HEK293 (cell line): ENCODE measurements at regions not wholly inside any gene's neighbourhood (a gene's known extent, or its start where the extent isn't known, plus 50 kb on each side); places are given as distances from the start of the nearest gene placed in this dataset.

Source experiments
- CTCF ChIA-PET: fragments of 350-600 bp; formaldehyde crosslinking; extraction: SDS; loops from one replicate; lab custom pipeline; 2021; ENCODE audit warnings: antibody characterized with exemption; lab: Yijun Ruan, JAX
- POLR2A ChIA-PET: fragments of 300-600 bp; formaldehyde crosslinking; extraction: SDS; loops from one replicate; lab custom pipeline; 2020; ENCODE audit warnings: antibody characterized with exemption, inconsistent platforms; lab: Yijun Ruan, JAX
- H3K27ac ChIP-seq: fragments of 200-500 bp; sonication (Bioruptor generic); 2 replicates; pipeline ENCODE4 v1.5.1; 2014; ENCODE audit warnings: low read depth, low read length, control low read depth, inconsistent platforms; ENCODE audit errors: extremely low read depth
- H3K36me3 ChIP-seq, 2 experiments: fragments of 200-500 bp in 1 of 2; sonication (Bioruptor generic) in 1 of 2; 1 replicate in 1 of 2; 2 replicates in 1 of 2; pipeline ENCODE4 v1.5.1; 2014 to 2017; ENCODE audit warnings: inconsistent platforms in 2 of 2, low read length in 2 of 2; ENCODE audit not compliant: control insufficient read depth in 2 of 2, insufficient read depth in 1 of 2
- H3K4me1 ChIP-seq: fragments of 200-500 bp; sonication (Bioruptor generic); 2 replicates; pipeline ENCODE4 v1.5.1; 2014; ENCODE audit warnings: mild to moderate bottlenecking, low read length, inconsistent platforms; ENCODE audit not compliant: control insufficient read depth, insufficient read depth
- H3K4me3 ChIP-seq: 2 replicates; pipeline ENCODE4 v1.5.1; 2011; ENCODE audit warnings: low read depth, mild to moderate bottlenecking, control low read depth, low read length, moderate library complexity
- H3K9me3 ChIP-seq: fragments of 200-500 bp; sonication (Bioruptor generic); 2 replicates; pipeline ENCODE4 v1.5.1; 2014; ENCODE audit warnings: low read depth, low read length, inconsistent platforms; ENCODE audit not compliant: control insufficient read depth, insufficient read depth
- KLF1 ChIP-seq: fragments of 450-650 bp; formaldehyde crosslinking; IDR thresholded peaks from 2 replicates; pipeline ENCODE4 v1.5.1; 2016; ENCODE audit warnings: missing biosample characterization, missing genetic modification characterization
- OVOL3 ChIP-seq: fragments of 450-650 bp; formaldehyde crosslinking; IDR thresholded peaks from 2 replicates; pipeline ENCODE4 v1.5.1; 2016; ENCODE audit warnings: missing biosample characterization, missing genetic modification characterization
- SP2 ChIP-seq: fragments of 450-650 bp; formaldehyde crosslinking; IDR thresholded peaks from 2 replicates; pipeline ENCODE4 v1.5.1; 2016; ENCODE audit warnings: missing biosample characterization, missing genetic modification characterization
- ZEB2 ChIP-seq: fragments of 450-650 bp; formaldehyde crosslinking; IDR thresholded peaks from 2 replicates; pipeline ENCODE4 v1.5.1; 2016; ENCODE audit warnings: missing biosample characterization, missing genetic modification characterization
- ZFP3 ChIP-seq: fragments of 450-650 bp; formaldehyde crosslinking; IDR thresholded peaks from 2 replicates; pipeline ENCODE4 v1.5.1; 2016; ENCODE audit warnings: low read depth, missing biosample characterization, missing genetic modification characterization
- ZNF366 ChIP-seq: fragments of 450-650 bp; formaldehyde crosslinking; conservative IDR thresholded peaks from 2 replicates; pipeline ENCODE4 v1.5.1; 2016; ENCODE audit warnings: missing biosample characterization, missing genetic modification characterization
- ZNF391 ChIP-seq: fragments of 450-650 bp; formaldehyde crosslinking; IDR thresholded peaks from 2 replicates; pipeline ENCODE4 v1.5.1; 2016; ENCODE audit warnings: low read depth, missing biosample characterization, missing genetic modification characterization, borderline replicate concordance
- ZNF560 ChIP-seq: fragments of 450-650 bp; formaldehyde crosslinking; IDR thresholded peaks from 2 replicates; pipeline ENCODE4 v1.5.1; 2017; ENCODE audit warnings: missing biosample characterization, missing genetic modification characterization, borderline replicate concordance
- ZNF664 ChIP-seq: fragments of 450-650 bp; formaldehyde crosslinking; IDR thresholded peaks from 2 replicates; pipeline ENCODE4 v1.5.1; 2016; ENCODE audit warnings: missing biosample characterization, missing genetic modification characterization
- ZNF707 ChIP-seq: fragments of 450-650 bp; formaldehyde crosslinking; IDR thresholded peaks from 2 replicates; pipeline ENCODE4 v1.5.1; 2016; ENCODE audit warnings: missing biosample characterization, missing genetic modification characterization
- ZNF776 ChIP-seq: fragments of 450-650 bp; formaldehyde crosslinking; IDR thresholded peaks from 2 replicates; pipeline ENCODE4 v1.5.0; 2017; ENCODE audit warnings: missing biosample characterization, missing genetic modification characterization, borderline replicate concordance
- ZNF791 ChIP-seq: fragments of 450-650 bp; formaldehyde crosslinking; IDR thresholded peaks from 2 replicates; pipeline ENCODE4 v1.5.1; 2016; ENCODE audit warnings: missing biosample characterization, missing genetic modification characterization
- ZNF843 ChIP-seq: fragments of 450-650 bp; formaldehyde crosslinking; IDR thresholded peaks from 2 replicates; pipeline ENCODE4 v1.5.1; 2016; ENCODE audit warnings: missing biosample characterization, missing genetic modification characterization
- ZSCAN23 ChIP-seq: fragments of 450-650 bp; formaldehyde crosslinking; IDR thresholded peaks from 2 replicates; pipeline ENCODE4 v1.5.1; 2016; ENCODE audit warnings: missing biosample characterization, missing genetic modification characterization
- ZSCAN30 ChIP-seq: fragments of 450-650 bp; IDR thresholded peaks from 2 replicates; pipeline ENCODE4 v1.5.1; 2018; ENCODE audit warnings: missing biosample characterization, mild to moderate bottlenecking, missing genetic modification characterization, moderate library complexity
- ZXDB ChIP-seq: fragments of 450-650 bp; formaldehyde crosslinking; IDR thresholded peaks from 2 replicates; pipeline ENCODE4 v1.5.1; 2016; ENCODE audit warnings: missing biosample characterization, missing genetic modification characterization
- TF ChIP-seq, protein P1 (sequence below): fragments of 450-650 bp; formaldehyde crosslinking; IDR thresholded peaks from 2 replicates; pipeline ENCODE4 v1.5.1; 2016; ENCODE audit warnings: missing biosample characterization, missing genetic modification characterization
- TF ChIP-seq, protein P2 (sequence below): fragments of 450-650 bp; formaldehyde crosslinking; conservative IDR thresholded peaks from 2 replicates; pipeline ENCODE4 v1.5.1; 2016; ENCODE audit warnings: low read depth, missing biosample characterization, missing genetic modification characterization
- TF ChIP-seq, protein P3 (sequence below): fragments of 450-650 bp; formaldehyde crosslinking; IDR thresholded peaks from 2 replicates; pipeline ENCODE4 v1.5.1; 2017; ENCODE audit warnings: missing biosample characterization, missing genetic modification characterization
- TF ChIP-seq, protein P4 (sequence below): fragments of 450-650 bp; formaldehyde crosslinking; IDR thresholded peaks from 2 replicates; pipeline ENCODE4 v1.5.1; 2017; ENCODE audit warnings: missing biosample characterization, missing genetic modification characterization

DNA sequence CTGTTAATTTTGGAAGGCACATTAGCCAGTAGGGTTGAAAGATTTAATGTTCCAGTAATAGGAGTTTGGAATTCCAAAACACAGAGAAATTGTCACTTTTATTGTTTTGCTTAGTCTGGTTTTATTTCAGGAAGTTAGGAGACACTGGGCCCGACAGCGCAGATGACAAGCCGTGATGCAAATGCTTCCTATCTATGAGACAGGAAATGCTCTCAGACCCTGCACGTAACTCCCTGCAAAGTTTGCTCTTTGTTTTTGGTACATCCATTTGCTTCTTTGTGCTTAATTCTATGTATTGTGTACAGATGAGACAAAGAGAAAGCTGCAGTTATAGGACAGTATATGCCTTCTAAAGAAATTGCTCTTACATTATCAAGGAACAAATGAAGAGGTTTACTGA is 201.6 kb upstream of the SGK1 start:
- TF ChIP-seq ZNF776 = no peak
- TF ChIP-seq ZNF791 (tag by site-specific recombination) = no peak
- TF ChIP-seq ZSCAN30 (tag by site-specific recombination) = no peak
- TF ChIP-seq KLF1 (tag by site-specific recombination) = no peak
- no peak for TF ChIP-seq ZNF707 (tag by site-specific recombination)
- no peak for TF ChIP-seq ZSCAN23 (tag by site-specific recombination)
- TF ChIP-seq ZNF664 (tag by site-specific recombination) = no peak
- no peak for TF ChIP-seq ZNF560 (tag by site-specific recombination)
- TF ChIP-seq, protein P1, sequence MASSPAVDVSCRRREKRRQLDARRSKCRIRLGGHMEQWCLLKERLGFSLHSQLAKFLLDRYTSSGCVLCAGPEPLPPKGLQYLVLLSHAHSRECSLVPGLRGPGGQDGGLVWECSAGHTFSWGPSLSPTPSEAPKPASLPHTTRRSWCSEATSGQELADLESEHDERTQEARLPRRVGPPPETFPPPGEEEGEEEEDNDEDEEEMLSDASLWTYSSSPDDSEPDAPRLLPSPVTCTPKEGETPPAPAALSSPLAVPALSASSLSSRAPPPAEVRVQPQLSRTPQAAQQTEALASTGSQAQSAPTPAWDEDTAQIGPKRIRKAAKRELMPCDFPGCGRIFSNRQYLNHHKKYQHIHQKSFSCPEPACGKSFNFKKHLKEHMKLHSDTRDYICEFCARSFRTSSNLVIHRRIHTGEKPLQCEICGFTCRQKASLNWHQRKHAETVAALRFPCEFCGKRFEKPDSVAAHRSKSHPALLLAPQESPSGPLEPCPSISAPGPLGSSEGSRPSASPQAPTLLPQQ = no peak
- TF ChIP-seq, protein P2, sequence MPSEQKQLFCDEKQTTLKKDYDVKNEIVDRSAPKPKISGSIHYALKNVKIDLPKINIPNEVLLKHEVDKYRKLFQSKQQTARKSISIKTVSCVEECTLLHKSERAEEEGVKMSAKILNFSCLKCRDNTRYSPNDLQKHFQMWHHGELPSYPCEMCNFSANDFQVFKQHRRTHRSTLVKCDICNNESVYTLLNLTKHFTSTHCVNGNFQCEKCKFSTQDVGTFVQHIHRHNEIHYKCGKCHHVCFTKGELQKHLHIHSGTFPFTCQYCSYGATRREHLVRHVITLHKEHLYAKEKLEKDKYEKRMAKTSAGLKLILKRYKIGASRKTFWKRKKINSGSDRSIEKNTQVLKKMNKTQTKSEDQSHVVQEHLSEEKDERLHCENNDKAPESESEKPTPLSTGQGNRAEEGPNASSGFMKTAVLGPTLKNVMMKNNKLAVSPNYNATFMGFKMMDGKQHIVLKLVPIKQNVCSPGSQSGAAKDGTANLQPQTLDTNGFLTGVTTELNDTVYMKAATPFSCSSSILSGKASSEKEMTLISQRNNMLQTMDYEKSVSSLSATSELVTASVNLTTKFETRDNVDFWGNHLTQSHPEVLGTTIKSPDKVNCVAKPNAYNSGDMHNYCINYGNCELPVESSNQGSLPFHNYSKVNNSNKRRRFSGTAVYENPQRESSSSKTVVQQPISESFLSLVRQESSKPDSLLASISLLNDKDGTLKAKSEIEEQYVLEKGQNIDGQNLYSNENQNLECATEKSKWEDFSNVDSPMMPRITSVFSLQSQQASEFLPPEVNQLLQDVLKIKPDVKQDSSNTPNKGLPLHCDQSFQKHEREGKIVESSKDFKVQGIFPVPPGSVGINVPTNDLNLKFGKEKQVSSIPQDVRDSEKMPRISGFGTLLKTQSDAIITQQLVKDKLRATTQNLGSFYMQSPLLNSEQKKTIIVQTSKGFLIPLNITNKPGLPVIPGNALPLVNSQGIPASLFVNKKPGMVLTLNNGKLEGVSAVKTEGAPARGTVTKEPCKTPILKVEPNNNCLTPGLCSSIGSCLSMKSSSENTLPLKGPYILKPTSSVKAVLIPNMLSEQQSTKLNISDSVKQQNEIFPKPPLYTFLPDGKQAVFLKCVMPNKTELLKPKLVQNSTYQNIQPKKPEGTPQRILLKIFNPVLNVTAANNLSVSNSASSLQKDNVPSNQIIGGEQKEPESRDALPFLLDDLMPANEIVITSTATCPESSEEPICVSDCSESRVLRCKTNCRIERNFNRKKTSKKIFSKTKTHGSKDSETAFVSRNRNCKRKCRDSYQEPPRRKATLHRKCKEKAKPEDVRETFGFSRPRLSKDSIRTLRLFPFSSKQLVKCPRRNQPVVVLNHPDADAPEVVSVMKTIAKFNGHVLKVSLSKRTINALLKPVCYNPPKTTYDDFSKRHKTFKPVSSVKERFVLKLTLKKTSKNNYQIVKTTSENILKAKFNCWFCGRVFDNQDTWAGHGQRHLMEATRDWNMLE (tag by site-specific recombination) = no peak
- no peak for TF ChIP-seq ZXDB (tag by site-specific recombination)
- TF ChIP-seq ZNF843 (tag by site-specific recombination) = no peak
- TF ChIP-seq ZEB2 = no peak
- TF ChIP-seq OVOL3 (tag by site-specific recombination) = no peak
- no peak for TF ChIP-seq SP2 (tag by site-specific recombination)
- TF ChIP-seq, protein P3, sequence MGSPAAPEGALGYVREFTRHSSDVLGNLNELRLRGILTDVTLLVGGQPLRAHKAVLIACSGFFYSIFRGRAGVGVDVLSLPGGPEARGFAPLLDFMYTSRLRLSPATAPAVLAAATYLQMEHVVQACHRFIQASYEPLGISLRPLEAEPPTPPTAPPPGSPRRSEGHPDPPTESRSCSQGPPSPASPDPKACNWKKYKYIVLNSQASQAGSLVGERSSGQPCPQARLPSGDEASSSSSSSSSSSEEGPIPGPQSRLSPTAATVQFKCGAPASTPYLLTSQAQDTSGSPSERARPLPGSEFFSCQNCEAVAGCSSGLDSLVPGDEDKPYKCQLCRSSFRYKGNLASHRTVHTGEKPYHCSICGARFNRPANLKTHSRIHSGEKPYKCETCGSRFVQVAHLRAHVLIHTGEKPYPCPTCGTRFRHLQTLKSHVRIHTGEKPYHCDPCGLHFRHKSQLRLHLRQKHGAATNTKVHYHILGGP (tag by site-specific recombination) = no peak
- no peak for TF ChIP-seq ZNF391 (tag by site-specific recombination)
- no peak for TF ChIP-seq ZNF366
- TF ChIP-seq, protein P4, sequence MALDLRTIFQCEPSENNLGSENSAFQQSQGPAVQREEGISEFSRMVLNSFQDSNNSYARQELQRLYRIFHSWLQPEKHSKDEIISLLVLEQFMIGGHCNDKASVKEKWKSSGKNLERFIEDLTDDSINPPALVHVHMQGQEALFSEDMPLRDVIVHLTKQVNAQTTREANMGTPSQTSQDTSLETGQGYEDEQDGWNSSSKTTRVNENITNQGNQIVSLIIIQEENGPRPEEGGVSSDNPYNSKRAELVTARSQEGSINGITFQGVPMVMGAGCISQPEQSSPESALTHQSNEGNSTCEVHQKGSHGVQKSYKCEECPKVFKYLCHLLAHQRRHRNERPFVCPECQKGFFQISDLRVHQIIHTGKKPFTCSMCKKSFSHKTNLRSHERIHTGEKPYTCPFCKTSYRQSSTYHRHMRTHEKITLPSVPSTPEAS (tag by site-specific recombination) = no peak
- TF ChIP-seq ZFP3 (tag by site-specific recombination) = no peak
- Histone ChIP-seq H3K4me3 (no peak overlapping the region), H3K4me1 (peaks cover 5% of the 10 kb centered on the region; the same call in 1 of the 2 replicates), H3K36me3 (no peaks in the 10 kb centered on the region), H3K27ac (no peak overlapping the region), H3K9me3 (no peaks in the 10 kb centered on the region)
- ChIA-PET CTCF (interaction anchor here (0.5 kb wide), 1 partner anchor 70 kb away, joined by 3 read pairs; no protein-coding TSS in a partner anchor), POLR2A (interaction anchor here (0.7 kb wide), 1 partner anchor 50 kb away, joined by 3 read pairs; no protein-coding TSS in a partner anchor)
